ENCODE measurements at regions not wholly inside any gene's neighbourhood (a gene's known extent, or its start where the extent isn't known, plus 50 kb on each side); places are given as distances from the start of the nearest gene placed in this dataset.

- no peaks in the 10 kb centered on the region for H3K9me2 ChIP-seq (ENCODE audit: low read depth, low read length)
- no peak overlapping the region for H3K27ac ChIP-seq (ENCODE audit: low read depth, low read length, poor library complexity, severe bottlenecking)
- no peak overlapping the region for H3K4me2 ChIP-seq (ENCODE audit: low read length)
- no peaks in the 10 kb centered on the region for H3F3A ChIP-seq (ENCODE audit: insufficient read depth, low read length)
- no peaks in the 10 kb centered on the region for H3K79me2 ChIP-seq (ENCODE audit: insufficient read depth, low read length)
- no peaks in the 10 kb centered on the region for H3K36me3 ChIP-seq (ENCODE audit: insufficient read depth, low read length)
- no peaks in the 10 kb centered on the region for H3K9me3 ChIP-seq (ENCODE audit: low read length)
- H3K27me3 ChIP-seq (ENCODE audit: insufficient read depth, low read length), result no peaks in the 10 kb centered on the region; the same call in 1 of the 2 replicates
- no peaks in the 10 kb centered on the region for H4K20me1 ChIP-seq (ENCODE audit: insufficient read depth, low read length)
- H3K4me1 ChIP-seq (ENCODE audit: insufficient read depth, low read length, severe bottlenecking), result no peaks in the 10 kb centered on the region
- H2AFZ ChIP-seq (ENCODE audit: low read length), result no peak overlapping the region
- TF ChIP-seq EZH2 (IDR thresholded peaks at IDR 0.05; ENCODE audit: borderline replicate concordance, low read length) (no peak), CTCF (IDR thresholded peaks at IDR 0.05; ENCODE audit: low read length) (no peak)
- H3K9ac ChIP-seq (ENCODE audit: low read length), result no peak overlapping the region
- no peak overlapping the region for H3K4me3 ChIP-seq (ENCODE audit: low read depth, low read length, poor library complexity, severe bottlenecking)
These were observed 141.5 kb upstream of the FSTL4 start for GRCh38 chr5:133753856-133754255.

GRCh38 chr5:133751846-133752245, 139.5 kb upstream of the FSTL4 start:
- Histone ChIP-seq H3K4me3 (ENCODE audit: low read depth, low read length, poor library complexity, severe bottlenecking) (no peak overlapping the region), H3K9me3 (ENCODE audit: low read length) (no peaks in the 10 kb centered on the region), H4K20me1 (ENCODE audit: insufficient read depth, low read length) (no peaks in the 10 kb centered on the region), H3K9me2 (ENCODE audit: low read depth, low read length) (no peaks in the 10 kb centered on the region), H3K27me3 (ENCODE audit: insufficient read depth, low read length) (0 out of 2 replicates have a peak, but pooled peaks cover under 1% of the 10 kb centered on the region), H3K36me3 (ENCODE audit: insufficient read depth, low read length) (no peaks in the 10 kb centered on the region), H3K79me2 (ENCODE audit: insufficient read depth, low read length) (no peaks in the 10 kb centered on the region), H3K4me1 (ENCODE audit: insufficient read depth, low read length, severe bottlenecking) (no peaks in the 10 kb centered on the region), H3K9ac (ENCODE audit: low read length) (no peak overlapping the region), H2AFZ (ENCODE audit: low read length) (no peak overlapping the region), H3F3A (ENCODE audit: insufficient read depth, low read length) (no peaks in the 10 kb centered on the region), H3K27ac (ENCODE audit: low read depth, low read length, poor library complexity, severe bottlenecking) (no peak overlapping the region), H3K4me2 (ENCODE audit: low read length) (no peak overlapping the region)
- TF ChIP-seq EZH2 (IDR thresholded peaks at IDR 0.05; ENCODE audit: borderline replicate concordance, low read length), result no peak
- no peak for TF ChIP-seq CTCF (IDR thresholded peaks at IDR 0.05; ENCODE audit: low read length)

- H3K9ac ChIP-seq (ENCODE audit: low read length), result no peak overlapping the region
- no peak overlapping the region for H3K4me2 ChIP-seq (ENCODE audit: low read length)
- H3K9me3 ChIP-seq (ENCODE audit: low read length), result no peaks in the 10 kb centered on the region
- no peaks in the 10 kb centered on the region for H4K20me1 ChIP-seq (ENCODE audit: insufficient read depth, low read length)
- H3K79me2 ChIP-seq (ENCODE audit: insufficient read depth, low read length), result no peaks in the 10 kb centered on the region
- no peak overlapping the region for H3K4me3 ChIP-seq (ENCODE audit: low read depth, low read length, poor library complexity, severe bottlenecking)
- H2AFZ ChIP-seq (ENCODE audit: low read length), result no peak overlapping the region
- H3F3A ChIP-seq (ENCODE audit: insufficient read depth, low read length), result no peaks in the 10 kb centered on the region
- 0 out of 2 replicates have a peak, but pooled peaks cover 3% of the 10 kb centered on the region for H3K27me3 ChIP-seq (ENCODE audit: insufficient read depth, low read length)
- no peaks in the 10 kb centered on the region for H3K36me3 ChIP-seq (ENCODE audit: insufficient read depth, low read length)
- H3K27ac ChIP-seq (ENCODE audit: low read depth, low read length, poor library complexity, severe bottlenecking), result no peak overlapping the region
- H3K9me2 ChIP-seq (ENCODE audit: low read depth, low read length), result no peaks in the 10 kb centered on the region
- TF ChIP-seq CTCF (IDR thresholded peaks at IDR 0.05; ENCODE audit: low read length) (no peak), EZH2 (IDR thresholded peaks at IDR 0.05; ENCODE audit: borderline replicate concordance, low read length) (no peak)
- H3K4me1 ChIP-seq (ENCODE audit: insufficient read depth, low read length, severe bottlenecking), result no peaks in the 10 kb centered on the region
These were observed 139.1 kb upstream of the FSTL4 start for GRCh38 chr5:133751421-133751820.

All from OCI-LY1 (cell line).